ENCODE measurements at regions not wholly inside any gene's neighbourhood (a gene's known extent, or its start where the extent isn't known, plus 50 kb on each side); places are given as distances from the start of the nearest gene placed in this dataset.

- TF ChIP-seq EZH2 (IDR thresholded peaks at IDR 0.05; ENCODE audit: borderline replicate concordance) (no peak), CTCF (IDR thresholded peaks at IDR 0.05; ENCODE audit: poor library complexity) (no peak)
These were observed 270.0 kb downstream of the CYP26B1 start for GRCh38 chr2:71877636-71878035.

Measured in hepatocyte (in vitro differentiated cells).